ENCODE measurements at regions not wholly inside any gene's neighbourhood (a gene's known extent, or its start where the extent isn't known, plus 50 kb on each side); places are given as distances from the start of the nearest gene placed in this dataset.

- TF ChIP-seq POLR2A (IDR thresholded peaks at IDR 0.05) (no peak), CTCF (IDR thresholded peaks at IDR 0.05) (no peak)
Measured at GRCh38 chr2:41216978-41217377, 765.1 kb upstream of the SLC8A1 start.
